ENCODE measurements at regions not wholly inside any gene's neighbourhood (a gene's known extent, or its start where the extent isn't known, plus 50 kb on each side); places are given as distances from the start of the nearest gene placed in this dataset.

DNA sequence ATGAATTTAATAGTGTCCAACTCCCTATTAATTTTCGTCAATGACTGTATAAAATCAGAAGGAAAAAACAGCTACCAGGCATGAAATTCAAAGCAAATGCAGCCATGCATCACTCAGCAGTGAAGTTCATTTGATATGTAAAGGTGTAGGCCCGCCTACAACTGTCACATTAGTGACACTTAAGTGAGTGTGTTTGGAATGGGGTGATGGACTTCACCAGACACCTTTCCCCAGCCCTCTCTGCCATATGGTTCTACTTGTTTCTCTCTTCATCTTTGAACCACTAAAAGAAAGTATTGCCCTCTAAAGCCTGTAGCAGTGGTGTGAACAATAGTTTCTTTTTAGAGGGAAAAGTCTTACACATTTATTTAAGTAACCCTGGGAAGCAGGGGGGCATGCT, 124.0 kb downstream of the SIPA1L2 start:
- TF ChIP-seq, protein P1, sequence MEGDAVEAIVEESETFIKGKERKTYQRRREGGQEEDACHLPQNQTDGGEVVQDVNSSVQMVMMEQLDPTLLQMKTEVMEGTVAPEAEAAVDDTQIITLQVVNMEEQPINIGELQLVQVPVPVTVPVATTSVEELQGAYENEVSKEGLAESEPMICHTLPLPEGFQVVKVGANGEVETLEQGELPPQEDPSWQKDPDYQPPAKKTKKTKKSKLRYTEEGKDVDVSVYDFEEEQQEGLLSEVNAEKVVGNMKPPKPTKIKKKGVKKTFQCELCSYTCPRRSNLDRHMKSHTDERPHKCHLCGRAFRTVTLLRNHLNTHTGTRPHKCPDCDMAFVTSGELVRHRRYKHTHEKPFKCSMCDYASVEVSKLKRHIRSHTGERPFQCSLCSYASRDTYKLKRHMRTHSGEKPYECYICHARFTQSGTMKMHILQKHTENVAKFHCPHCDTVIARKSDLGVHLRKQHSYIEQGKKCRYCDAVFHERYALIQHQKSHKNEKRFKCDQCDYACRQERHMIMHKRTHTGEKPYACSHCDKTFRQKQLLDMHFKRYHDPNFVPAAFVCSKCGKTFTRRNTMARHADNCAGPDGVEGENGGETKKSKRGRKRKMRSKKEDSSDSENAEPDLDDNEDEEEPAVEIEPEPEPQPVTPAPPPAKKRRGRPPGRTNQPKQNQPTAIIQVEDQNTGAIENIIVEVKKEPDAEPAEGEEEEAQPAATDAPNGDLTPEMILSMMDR (IDR thresholded peaks at IDR 0.05): no peak
- no peak for TF ChIP-seq POLR2A (IDR thresholded peaks at IDR 0.05)
- no peak for TF ChIP-seq POLR2AphosphoS5 (IDR thresholded peaks at IDR 0.05)
- no peak for TF ChIP-seq EP300 (IDR thresholded peaks at IDR 0.05)
